Mesothelial cell of epicardium (in vitro differentiated cells): ENCODE measurements at regions not wholly inside any gene's neighbourhood (a gene's known extent, or its start where the extent isn't known, plus 50 kb on each side); places are given as distances from the start of the nearest gene placed in this dataset.

Source experiments
- DNase-seq, 2 experiments: peaks; one replicate each; pipeline ENCODE4 v3.0.0; 2021; ENCODE audit warnings: low spot score in 2 of 2; ENCODE audit not compliant: unreplicated experiment in 2 of 2
- H3K27ac Mint-ChIP-seq: 2 replicates; pipeline ENCODE4 v1.8.0; 2021; ENCODE audit warnings: mixed read lengths
- H3K27me3 Mint-ChIP-seq: 2 replicates; pipeline ENCODE4 v1.8.0; 2021; ENCODE audit warnings: low read depth, mixed read lengths
- H3K36me3 Mint-ChIP-seq: 2 replicates; pipeline ENCODE4 v1.8.0; 2021; ENCODE audit warnings: mixed read lengths
- H3K4me1 Mint-ChIP-seq: 2 replicates; pipeline ENCODE4 v1.8.0; 2021; ENCODE audit warnings: mixed read lengths
- H3K4me3 Mint-ChIP-seq: 2 replicates; pipeline ENCODE4 v1.8.0; 2021; ENCODE audit warnings: mild to moderate bottlenecking, moderate library complexity, mixed read lengths
- H3K9me3 Mint-ChIP-seq: 2 replicates; pipeline ENCODE4 v1.8.0; 2021; ENCODE audit warnings: mixed read lengths
- CTCF ChIP-seq: fragments of 200-600 bp; sonication (generic); IDR thresholded peaks from one replicate; pipeline ENCODE4 v1.5.0; 2021; ENCODE audit warnings: antibody characterized with exemption; ENCODE audit not compliant: unreplicated experiment

- H3K4me1 Mint-ChIP-seq, result no peaks in the 10 kb centered on the region
- H3K4me3 Mint-ChIP-seq, result no peak overlapping the region
- no peak for TF ChIP-seq CTCF
- no peak for DNase-seq
- no peaks in the 10 kb centered on the region for H3K36me3 Mint-ChIP-seq
- peaks cover 20% of the 10 kb centered on the region for H3K9me3 Mint-ChIP-seq
- peaks cover 4% of the 10 kb centered on the region for H3K27me3 Mint-ChIP-seq
- no peak overlapping the region for H3K27ac Mint-ChIP-seq
Measured at GRCh38 chr14:46147452-46147851, 504.1 kb downstream of the RPL10L start.

- Mint-ChIP-seq H3K27ac (no peak overlapping the region), H3K4me1 (no peaks in the 10 kb centered on the region), H3K4me3 (no peak overlapping the region), H3K9me3 (peaks cover 20% of the 10 kb centered on the region), H3K27me3 (peaks cover 5% of the 10 kb centered on the region), H3K36me3 (no peaks in the 10 kb centered on the region)
- DNase-seq, result no peak
- TF ChIP-seq CTCF, result no peak
Measured at GRCh38 chr14:46147024-46147423, 504.6 kb downstream of the RPL10L start.

GRCh38 chr14:46140445-46140844 is 511.1 kb downstream of the RPL10L start:
- no peak overlapping the region for H3K4me3 Mint-ChIP-seq
- no peaks in the 10 kb centered on the region for H3K36me3 Mint-ChIP-seq
- TF ChIP-seq CTCF, result no peak
- no peaks in the 10 kb centered on the region for H3K4me1 Mint-ChIP-seq
- no peak overlapping the region for H3K27ac Mint-ChIP-seq
- H3K27me3 Mint-ChIP-seq, result peaks cover 12% of the 10 kb centered on the region
- no peak for DNase-seq
- H3K9me3 Mint-ChIP-seq, result no peaks in the 10 kb centered on the region

- H3K9me3 Mint-ChIP-seq, result no peaks in the 10 kb centered on the region
- no peak overlapping the region for H3K27ac Mint-ChIP-seq
- no peak for DNase-seq
- H3K36me3 Mint-ChIP-seq, result no peaks in the 10 kb centered on the region
- H3K4me1 Mint-ChIP-seq, result no peaks in the 10 kb centered on the region
- no peak overlapping the region for H3K4me3 Mint-ChIP-seq
- no peak for TF ChIP-seq CTCF
- H3K27me3 Mint-ChIP-seq, result peaks cover 12% of the 10 kb centered on the region
Measured at GRCh38 chr14:46139649-46140048, 511.9 kb downstream of the RPL10L start.

GRCh38 chr14:46137786-46138185 is 513.8 kb downstream of the RPL10L start:
- Mint-ChIP-seq H3K9me3 (no peaks in the 10 kb centered on the region), H3K27ac (no peak overlapping the region), H3K4me3 (no peak overlapping the region), H3K4me1 (no peaks in the 10 kb centered on the region), H3K27me3 (peaks cover 14% of the 10 kb centered on the region), H3K36me3 (no peaks in the 10 kb centered on the region)
- no peak for TF ChIP-seq CTCF
- no peak for DNase-seq

- Mint-ChIP-seq H3K4me3 (no peak overlapping the region), H3K4me1 (no peaks in the 10 kb centered on the region), H3K27me3 (peaks cover 10% of the 10 kb centered on the region), H3K36me3 (no peaks in the 10 kb centered on the region), H3K27ac (no peak overlapping the region), H3K9me3 (no peaks in the 10 kb centered on the region)
- no peak for TF ChIP-seq CTCF
- DNase-seq, result no peak
Measured at GRCh38 chr14:46136456-46136855, 515.1 kb downstream of the RPL10L start.
